Immature natural killer cell (primary cell): ENCODE measurements at regions not wholly inside any gene's neighbourhood (a gene's known extent, or its start where the extent isn't known, plus 50 kb on each side); places are given as distances from the start of the nearest gene placed in this dataset.

Experiments
- DNase-seq, 3 donors: peaks; one replicate each; pipeline ENCODE4 v3.0.0; 2022; ENCODE audit warnings: mixed read lengths in 1 of 3
- H3K27ac Mint-ChIP-seq, 6 donors: one replicate each; pipeline ENCODE4 v1.8.0; 2020; ENCODE audit warnings: mixed read lengths in 6 of 6, mild to moderate bottlenecking in 5 of 6, inconsistent platforms in 4 of 6, moderate library complexity in 3 of 6
- H3K27me3 Mint-ChIP-seq, 3 donors: one replicate each; pipeline ENCODE4 v1.8.0; 2020 to 2021; ENCODE audit warnings: low read depth in 3 of 3, mild to moderate bottlenecking in 3 of 3, mixed read lengths in 3 of 3, moderate library complexity in 3 of 3, inconsistent platforms in 1 of 3
- H3K36me3 Mint-ChIP-seq, 3 donors: one replicate each; pipeline ENCODE4 v1.8.0; 2020; ENCODE audit warnings: mixed read lengths in 3 of 3, inconsistent platforms in 2 of 3, mild to moderate bottlenecking in 2 of 3
- H3K4me1 Mint-ChIP-seq, 2 donors: one replicate each; pipeline ENCODE4 v1.8.0; 2020; ENCODE audit warnings: inconsistent platforms in 2 of 2, mild to moderate bottlenecking in 2 of 2, mixed read lengths in 2 of 2, moderate library complexity in 1 of 2
- H3K4me3 Mint-ChIP-seq, 5 donors: one replicate each; pipeline ENCODE4 v1.8.0; 2020; ENCODE audit warnings: mild to moderate bottlenecking in 5 of 5, mixed read lengths in 5 of 5, inconsistent platforms in 3 of 5, moderate library complexity in 3 of 5
- H3K9me3 Mint-ChIP-seq, 6 donors: one replicate each; pipeline ENCODE4 v1.8.0; 2020; ENCODE audit warnings: mild to moderate bottlenecking in 6 of 6, mixed read lengths in 6 of 6, inconsistent platforms in 4 of 6, moderate library complexity in 3 of 6

- Mint-ChIP-seq H3K36me3 (no peaks in the 10 kb centered on the region), H3K9me3 (no peaks in the 10 kb centered on the region), H3K27ac (no peak overlapping the region), H3K27me3 (peaks cover 3 to 4% (median 3%) of the 10 kb centered on the region in 3 donors), H3K4me3 (no peak overlapping the region), H3K4me1 (no peaks in the 10 kb centered on the region)
- no peak for DNase-seq
Observed at GRCh38 chr2:120828829-120829632, 93.4 kb downstream of the GLI2 start.

GRCh38 chr2:120829633-120830025 is 94.0 kb downstream of the GLI2 start:
- no peak for DNase-seq
- Mint-ChIP-seq H3K27ac (no peak overlapping the region), H3K4me1 (no peaks in the 10 kb centered on the region), H3K27me3 (peaks cover 3 to 5% (median 4%) of the 10 kb centered on the region in 3 donors), H3K36me3 (no peaks in the 10 kb centered on the region), H3K9me3 (no peaks in the 10 kb centered on the region), H3K4me3 (no peak overlapping the region)

- peaks cover 3 to 5% (median 4%) of the 10 kb centered on the region in 3 donors for H3K27me3 Mint-ChIP-seq
- H3K4me1 Mint-ChIP-seq: no peaks in the 10 kb centered on the region
- H3K9me3 Mint-ChIP-seq: no peaks in the 10 kb centered on the region
- DNase-seq: no peak
- no peak overlapping the region for H3K4me3 Mint-ChIP-seq
- no peak overlapping the region for H3K27ac Mint-ChIP-seq
- H3K36me3 Mint-ChIP-seq: no peaks in the 10 kb centered on the region
Observed at GRCh38 chr2:120830096-120830830, 94.6 kb downstream of the GLI2 start.

- peaks cover 3 to 5% (median 4%) of the 10 kb centered on the region in 3 donors for H3K27me3 Mint-ChIP-seq
- no peak for DNase-seq
- no peaks in the 10 kb centered on the region for H3K9me3 Mint-ChIP-seq
- no peaks in the 10 kb centered on the region for H3K4me1 Mint-ChIP-seq
- no peaks in the 10 kb centered on the region for H3K36me3 Mint-ChIP-seq
- H3K4me3 Mint-ChIP-seq: no peak overlapping the region
- no peak overlapping the region for H3K27ac Mint-ChIP-seq
Observed at GRCh38 chr2:120831086-120831485, 95.4 kb downstream of the GLI2 start.

- H3K4me1 Mint-ChIP-seq: no peaks in the 10 kb centered on the region
- no peak overlapping the region for H3K4me3 Mint-ChIP-seq
Observed at GRCh38 chr2:120831891-120832290, 96.2 kb downstream of the GLI2 start.

GRCh38 chr2:120832296-120833070 is 96.8 kb downstream of the GLI2 start:
- H3K36me3 Mint-ChIP-seq: no peaks in the 10 kb centered on the region
- no peaks in the 10 kb centered on the region for H3K4me1 Mint-ChIP-seq
- no peak for DNase-seq
- no peak overlapping the region for H3K27ac Mint-ChIP-seq
- no peaks in the 10 kb centered on the region for H3K9me3 Mint-ChIP-seq
- no peak overlapping the region for H3K4me3 Mint-ChIP-seq
- H3K27me3 Mint-ChIP-seq: peaks cover 3 to 5% (median 4%) of the 10 kb centered on the region in 3 donors

More at GRCh38 chr2:120831891-120832290, 96.2 kb downstream of the GLI2 start:
- H3K9me3 Mint-ChIP-seq: no peaks in the 10 kb centered on the region
- no peaks in the 10 kb centered on the region for H3K36me3 Mint-ChIP-seq
- DNase-seq: no peak
- H3K27me3 Mint-ChIP-seq: peaks cover 3 to 5% (median 4%) of the 10 kb centered on the region in 3 donors
- H3K27ac Mint-ChIP-seq: no peak overlapping the region

GRCh38 chr2:120833127-120833675 is 97.5 kb downstream of the GLI2 start:
- H3K27ac Mint-ChIP-seq: no peak overlapping the region

GRCh38 chr2:120834206-120834605 is 98.5 kb downstream of the GLI2 start:
- no peak for DNase-seq
- no peaks in the 10 kb centered on the region for H3K36me3 Mint-ChIP-seq
- no peaks in the 10 kb centered on the region for H3K9me3 Mint-ChIP-seq
- H3K4me3 Mint-ChIP-seq: no peak overlapping the region
- H3K4me1 Mint-ChIP-seq: no peaks in the 10 kb centered on the region
- H3K27ac Mint-ChIP-seq: no peak overlapping the region
- H3K27me3 Mint-ChIP-seq: peaks cover 2 to 3% (median 2%) of the 10 kb centered on the region in 3 donors

More at GRCh38 chr2:120833127-120833675, 97.5 kb downstream of the GLI2 start:
- Mint-ChIP-seq H3K9me3 (no peaks in the 10 kb centered on the region), H3K4me1 (no peaks in the 10 kb centered on the region), H3K4me3 (no peak overlapping the region), H3K36me3 (no peaks in the 10 kb centered on the region), H3K27me3 (peaks cover 2 to 4% (median 3%) of the 10 kb centered on the region in 3 donors)
- no peak for DNase-seq

GRCh38 chr2:120836281-120836680 is 100.6 kb downstream of the GLI2 start:
- DNase-seq: no peak
- Mint-ChIP-seq H3K4me3 (no peak overlapping the region), H3K27me3 (peaks cover 2 to 6% (median 5%) of the 10 kb centered on the region in 3 donors), H3K27ac (no peak overlapping the region), H3K4me1 (no peaks in the 10 kb centered on the region), H3K9me3 (no peaks in the 10 kb centered on the region), H3K36me3 (no peaks in the 10 kb centered on the region)

- H3K27me3 Mint-ChIP-seq: peaks cover 2 to 7% (median 2%) of the 10 kb centered on the region in 3 donors
- H3K4me1 Mint-ChIP-seq: no peaks in the 10 kb centered on the region
- DNase-seq: no peak
- H3K9me3 Mint-ChIP-seq: no peaks in the 10 kb centered on the region
- no peak overlapping the region for H3K27ac Mint-ChIP-seq
- H3K4me3 Mint-ChIP-seq: no peak overlapping the region
- H3K36me3 Mint-ChIP-seq: no peaks in the 10 kb centered on the region
Observed at GRCh38 chr2:120840795-120841487, 105.3 kb downstream of the GLI2 start.

- DNase-seq: no peak
- H3K4me3 Mint-ChIP-seq: no peak overlapping the region
- H3K4me1 Mint-ChIP-seq: no peaks in the 10 kb centered on the region
- H3K27me3 Mint-ChIP-seq: peaks cover 2 to 7% (median 4%) of the 10 kb centered on the region in 3 donors
- H3K9me3 Mint-ChIP-seq: peaks cover 0 to 2% (median 0%) of the 10 kb centered on the region in 6 donors
- no peaks in the 10 kb centered on the region for H3K36me3 Mint-ChIP-seq
- H3K27ac Mint-ChIP-seq: no peak overlapping the region
Observed at GRCh38 chr2:120842456-120843439, 107.1 kb downstream of the GLI2 start.

- H3K27ac Mint-ChIP-seq: no peak overlapping the region
- H3K4me3 Mint-ChIP-seq: no peak overlapping the region
- H3K27me3 Mint-ChIP-seq: peaks cover 2 to 7% (median 4%) of the 10 kb centered on the region in 3 donors
- H3K9me3 Mint-ChIP-seq: peaks cover 0 to 2% (median 0%) of the 10 kb centered on the region in 6 donors
- DNase-seq: no peak
- no peaks in the 10 kb centered on the region for H3K36me3 Mint-ChIP-seq
- H3K4me1 Mint-ChIP-seq: no peaks in the 10 kb centered on the region
Observed at GRCh38 chr2:120844070-120844738, 108.5 kb downstream of the GLI2 start.
